Cardiac muscle cell (in vitro differentiated cells and primary cell): ENCODE measurements at regions not wholly inside any gene's neighbourhood (a gene's known extent, or its start where the extent isn't known, plus 50 kb on each side); places are given as distances from the start of the nearest gene placed in this dataset.
A peak's percentile ranks its signal among the peaks of the same experiment; 100 is the strongest.

Experiments
- DNase-seq, 2 donors: peaks; one replicate each; pipeline versions ENCODE4 v3.0.0 to v3.0.0-alpha.2; 2010 to 2017; ENCODE audit warnings: low read depth in 1 of 2, low spot score in 1 of 2
- H3K27ac ChIP-seq: fragments of 200-600 bp; sonication (generic); 2 replicates; pipeline ENCODE4 v1.5.1; 2016
- H3K27me3 ChIP-seq: fragments of 200-600 bp; sonication (generic); 2 replicates; pipeline ENCODE4 v1.6.0; 2016; ENCODE audit warnings: control low read depth
- H3K36me3 ChIP-seq: fragments of 200-600 bp; sonication (generic); 2 replicates; pipeline ENCODE4 v1.5.1; 2016; ENCODE audit warnings: control low read depth
- H3K4me1 ChIP-seq: fragments of 200-600 bp; sonication (generic); 2 replicates; pipeline ENCODE4 v1.8.1; 2017; ENCODE audit warnings: low read depth, mild to moderate bottlenecking, mixed run types
- H3K4me3 ChIP-seq: fragments of 200-600 bp; sonication (generic); 2 replicates; pipeline ENCODE4 v1.5.1; 2016; ENCODE audit warnings: mild to moderate bottlenecking
- H3K9me3 ChIP-seq: fragments of 200-600 bp; sonication (generic); 2 replicates; pipeline ENCODE4 v1.5.1; 2017; ENCODE audit warnings: low read depth, mild to moderate bottlenecking, control low read depth
- TF ChIP-seq, protein P1 (sequence below): IDR thresholded peaks from 2 replicates; pipeline ENCODE4 v1.5.1; 2012; ENCODE audit warnings: low read depth, mild to moderate bottlenecking, low read length

DNA sequence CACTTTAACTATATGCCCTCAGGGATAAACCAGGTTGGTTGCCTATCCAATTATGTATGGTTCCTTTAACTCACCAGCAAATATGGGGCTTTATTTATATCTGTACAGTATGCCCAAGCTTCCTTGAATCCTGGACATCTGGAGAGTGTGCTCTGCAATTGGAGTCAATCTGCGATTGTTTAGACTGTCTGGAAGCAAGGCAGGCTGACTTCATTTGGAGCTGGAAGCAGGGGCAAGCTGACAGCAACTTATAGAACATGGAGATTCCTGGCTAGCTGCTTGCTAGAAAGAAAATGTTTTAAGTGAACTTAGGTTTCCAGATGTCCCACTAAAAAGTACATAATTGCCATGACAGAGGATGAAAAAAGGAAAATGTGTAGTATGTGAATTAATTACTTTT lies 63.7 kb upstream of the TPRG1 start:
- H3K4me3 ChIP-seq = no peak overlapping the region
- no peaks in the 10 kb centered on the region for H3K4me1 ChIP-seq
- no peak overlapping the region for H3K27ac ChIP-seq
- no peaks in the 10 kb centered on the region for H3K27me3 ChIP-seq
- H3K9me3 ChIP-seq = no peaks in the 10 kb centered on the region
- no peaks in the 10 kb centered on the region for H3K36me3 ChIP-seq
- peak; percentile 6 to 18 for DNase-seq
- TF ChIP-seq, protein P1, sequence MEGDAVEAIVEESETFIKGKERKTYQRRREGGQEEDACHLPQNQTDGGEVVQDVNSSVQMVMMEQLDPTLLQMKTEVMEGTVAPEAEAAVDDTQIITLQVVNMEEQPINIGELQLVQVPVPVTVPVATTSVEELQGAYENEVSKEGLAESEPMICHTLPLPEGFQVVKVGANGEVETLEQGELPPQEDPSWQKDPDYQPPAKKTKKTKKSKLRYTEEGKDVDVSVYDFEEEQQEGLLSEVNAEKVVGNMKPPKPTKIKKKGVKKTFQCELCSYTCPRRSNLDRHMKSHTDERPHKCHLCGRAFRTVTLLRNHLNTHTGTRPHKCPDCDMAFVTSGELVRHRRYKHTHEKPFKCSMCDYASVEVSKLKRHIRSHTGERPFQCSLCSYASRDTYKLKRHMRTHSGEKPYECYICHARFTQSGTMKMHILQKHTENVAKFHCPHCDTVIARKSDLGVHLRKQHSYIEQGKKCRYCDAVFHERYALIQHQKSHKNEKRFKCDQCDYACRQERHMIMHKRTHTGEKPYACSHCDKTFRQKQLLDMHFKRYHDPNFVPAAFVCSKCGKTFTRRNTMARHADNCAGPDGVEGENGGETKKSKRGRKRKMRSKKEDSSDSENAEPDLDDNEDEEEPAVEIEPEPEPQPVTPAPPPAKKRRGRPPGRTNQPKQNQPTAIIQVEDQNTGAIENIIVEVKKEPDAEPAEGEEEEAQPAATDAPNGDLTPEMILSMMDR = no peak

- H3K36me3 ChIP-seq = no peaks in the 10 kb centered on the region
- H3K9me3 ChIP-seq = no peaks in the 10 kb centered on the region
- H3K4me1 ChIP-seq = no peaks in the 10 kb centered on the region
- DNase-seq = no peak
- no peaks in the 10 kb centered on the region for H3K27me3 ChIP-seq
- no peak overlapping the region for H3K4me3 ChIP-seq
- TF ChIP-seq, protein P1 = no peak
- H3K27ac ChIP-seq = no peak overlapping the region
Observed at GRCh38 chr3:189108735-189109134, 63.0 kb upstream of the TPRG1 start.

DNA sequence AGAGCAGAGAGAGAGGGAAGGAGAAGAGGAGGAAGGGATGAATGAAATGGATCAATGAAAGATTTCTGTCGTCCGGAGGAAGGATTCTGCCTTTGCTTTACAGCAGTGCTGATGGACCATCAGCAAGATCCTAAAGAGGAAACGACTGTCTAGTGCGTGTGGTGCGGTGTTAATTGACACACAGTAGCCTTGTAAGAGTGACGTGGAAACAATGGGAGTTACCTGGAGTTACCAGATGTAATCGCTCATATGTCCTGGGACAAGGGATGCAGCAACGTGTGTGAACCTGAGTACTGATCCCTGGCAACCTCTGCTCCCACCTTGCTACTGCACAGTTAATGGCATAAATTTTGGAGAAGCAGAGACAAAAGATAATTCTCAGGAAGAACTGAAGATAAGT lies 62.6 kb upstream of the TPRG1 start:
- H3K27me3 ChIP-seq = no peaks in the 10 kb centered on the region
- H3K4me1 ChIP-seq = no peaks in the 10 kb centered on the region
- H3K9me3 ChIP-seq = no peaks in the 10 kb centered on the region
- H3K27ac ChIP-seq = no peak overlapping the region
- TF ChIP-seq, protein P1 = no peak
- DNase-seq = no peak
- no peaks in the 10 kb centered on the region for H3K36me3 ChIP-seq
- H3K4me3 ChIP-seq = no peak overlapping the region

- TF ChIP-seq, protein P1 = no peak
- Histone ChIP-seq H3K9me3 (no peaks in the 10 kb centered on the region), H3K36me3 (no peaks in the 10 kb centered on the region), H3K27me3 (no peaks in the 10 kb centered on the region), H3K4me3 (no peak overlapping the region), H3K4me1 (no peaks in the 10 kb centered on the region), H3K27ac (no peak overlapping the region)
- no peak for DNase-seq
Observed at GRCh38 chr3:189117087-189117486, 54.7 kb upstream of the TPRG1 start.

DNA sequence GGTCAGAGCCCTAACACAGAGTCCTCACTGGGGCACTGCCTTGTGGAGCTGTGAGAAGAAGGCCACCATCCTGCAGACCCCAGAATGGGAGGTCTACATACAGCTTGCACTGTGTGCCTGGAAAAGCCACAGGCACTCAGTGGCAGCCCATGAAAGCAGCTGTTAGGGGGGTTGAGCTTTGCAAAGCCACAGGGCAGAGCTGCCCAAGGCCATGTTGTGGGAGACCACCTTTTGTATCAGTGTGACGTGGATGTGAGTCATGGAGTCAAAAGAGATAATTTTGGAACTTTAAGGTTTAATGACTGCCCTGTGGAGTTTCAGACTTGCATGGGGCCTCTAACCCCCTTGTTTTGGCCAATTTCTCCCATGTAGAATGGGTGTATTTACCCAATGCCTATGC lies 52.9 kb upstream of the TPRG1 start:
- no peaks in the 10 kb centered on the region for H3K9me3 ChIP-seq

More for the DNA sequence above, 52.9 kb upstream of the TPRG1 start:
- H3K27ac ChIP-seq = no peak overlapping the region
- peaks cover 4% of the 10 kb centered on the region for H3K4me1 ChIP-seq
- TF ChIP-seq, protein P1 = no peak
- DNase-seq = no peak
- H3K27me3 ChIP-seq = no peaks in the 10 kb centered on the region
- H3K36me3 ChIP-seq = no peaks in the 10 kb centered on the region
- no peak overlapping the region for H3K4me3 ChIP-seq
